H1 (cell line): ENCODE measurements at regions not wholly inside any gene's neighbourhood (a gene's known extent, or its start where the extent isn't known, plus 50 kb on each side); places are given as distances from the start of the nearest gene placed in this dataset.

ENCODE experiments used
- EP300 ChIP-seq, 2 experiments: IDR thresholded peaks; 1 replicate in 1 of 2; 2 replicates in 1 of 2; pipeline ENCODE4 v1.6.1; 2011 to 2012; ENCODE audit warnings: low read depth in 2 of 2, low read length in 2 of 2, mild to moderate bottlenecking in 2 of 2, borderline replicate concordance in 1 of 2, inconsistent platforms in 1 of 2, moderate library complexity in 1 of 2
- NRF1 ChIP-seq: IDR thresholded peaks from 2 replicates; pipeline ENCODE4 v1.6.1; 2011; ENCODE audit warnings: mild to moderate bottlenecking, low read depth, low read length, improper control_type of control experiment
- POLR2A ChIP-seq, 2 experiments: IDR thresholded peaks; 1 replicate in 1 of 2; 2 replicates in 1 of 2; pipeline ENCODE4 v1.6.1; 2011; ENCODE audit warnings: low read depth in 2 of 2, low read length in 2 of 2, mild to moderate bottlenecking in 2 of 2; ENCODE audit errors: control extremely low read depth in 1 of 2
- POLR2AphosphoS5 ChIP-seq: IDR thresholded peaks from 2 replicates; pipeline ENCODE4 v1.6.1; 2011; ENCODE audit warnings: low read depth, low read length
- TF ChIP-seq, protein P1 (sequence below), 3 experiments: IDR thresholded peaks; 1 replicate in 2 of 3; 2 replicates in 1 of 3; pipeline versions ENCODE4 v1.5.1 to v1.6.1; 2011; ENCODE audit warnings: low read length in 3 of 3, mild to moderate bottlenecking in 3 of 3, inconsistent platforms in 2 of 3, low read depth in 1 of 3, moderate library complexity in 1 of 3; ENCODE audit not compliant: insufficient read depth in 1 of 3; ENCODE audit errors: control extremely low read depth in 1 of 3
- TF ChIP-seq, protein P2 (sequence below): IDR thresholded peaks from 2 replicates; pipeline ENCODE4 v1.6.1; 2012; ENCODE audit warnings: inconsistent platforms

DNA sequence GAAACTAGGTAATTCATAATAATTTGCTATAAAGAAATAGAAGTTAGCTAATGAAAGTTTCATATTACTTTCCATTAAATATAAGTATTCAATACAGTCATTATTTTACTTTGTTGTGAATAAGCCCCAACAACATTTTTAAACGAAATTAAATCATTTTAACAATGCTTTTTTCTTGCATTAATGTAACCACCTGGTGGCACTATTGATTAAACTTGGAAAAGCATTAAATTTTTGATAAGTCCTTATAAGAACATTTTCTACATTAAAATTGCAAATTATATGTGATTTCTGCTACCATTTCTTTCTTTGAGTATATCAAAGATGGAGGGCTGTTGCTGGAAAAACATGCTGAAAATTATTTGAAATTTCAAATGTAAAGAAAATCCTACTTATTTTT is 918.8 kb upstream of the TMPRSS15 start:
- TF ChIP-seq POLR2A (IDR thresholded peaks at IDR 0.05; ENCODE audit: control extremely low read depth in 1 of 2, low read depth in 2 of 2, low read length in 2 of 2) = no peak
- no peak for TF ChIP-seq NRF1
- TF ChIP-seq, protein P1, sequence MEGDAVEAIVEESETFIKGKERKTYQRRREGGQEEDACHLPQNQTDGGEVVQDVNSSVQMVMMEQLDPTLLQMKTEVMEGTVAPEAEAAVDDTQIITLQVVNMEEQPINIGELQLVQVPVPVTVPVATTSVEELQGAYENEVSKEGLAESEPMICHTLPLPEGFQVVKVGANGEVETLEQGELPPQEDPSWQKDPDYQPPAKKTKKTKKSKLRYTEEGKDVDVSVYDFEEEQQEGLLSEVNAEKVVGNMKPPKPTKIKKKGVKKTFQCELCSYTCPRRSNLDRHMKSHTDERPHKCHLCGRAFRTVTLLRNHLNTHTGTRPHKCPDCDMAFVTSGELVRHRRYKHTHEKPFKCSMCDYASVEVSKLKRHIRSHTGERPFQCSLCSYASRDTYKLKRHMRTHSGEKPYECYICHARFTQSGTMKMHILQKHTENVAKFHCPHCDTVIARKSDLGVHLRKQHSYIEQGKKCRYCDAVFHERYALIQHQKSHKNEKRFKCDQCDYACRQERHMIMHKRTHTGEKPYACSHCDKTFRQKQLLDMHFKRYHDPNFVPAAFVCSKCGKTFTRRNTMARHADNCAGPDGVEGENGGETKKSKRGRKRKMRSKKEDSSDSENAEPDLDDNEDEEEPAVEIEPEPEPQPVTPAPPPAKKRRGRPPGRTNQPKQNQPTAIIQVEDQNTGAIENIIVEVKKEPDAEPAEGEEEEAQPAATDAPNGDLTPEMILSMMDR (IDR thresholded peaks at IDR 0.05; ENCODE audit: control extremely low read depth in 1 of 3, insufficient read depth in 1 of 3, low read depth in 1 of 3, low read length in 3 of 3) = no peak; a peak in 1 of 4 replicates
- no peak for TF ChIP-seq POLR2AphosphoS5
- TF ChIP-seq, protein P2, sequence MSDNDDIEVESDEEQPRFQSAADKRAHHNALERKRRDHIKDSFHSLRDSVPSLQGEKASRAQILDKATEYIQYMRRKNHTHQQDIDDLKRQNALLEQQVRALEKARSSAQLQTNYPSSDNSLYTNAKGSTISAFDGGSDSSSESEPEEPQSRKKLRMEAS = no peak
- no peak for TF ChIP-seq EP300 (IDR thresholded peaks at IDR 0.05; ENCODE audit: borderline replicate concordance in 1 of 2, low read depth in 2 of 2, low read length in 2 of 2)
